IMR-90 (cell line): ENCODE measurements at regions not wholly inside any gene's neighbourhood (a gene's known extent, or its start where the extent isn't known, plus 50 kb on each side); places are given as distances from the start of the nearest gene placed in this dataset.

Source experiments
- ATAC-seq: fragments of 200-7000 bp; cut with Tn5 transposase; 2 replicates; pipeline ENCODE4 v1.9.1; 2020; ENCODE audit warnings: low read depth, mild to moderate bottlenecking, moderate library complexity
- BruUV-seq: library from RNA; stranded (reverse); fragments of 400-500 nt; replicated peaks from 2 replicates; lab custom pipeline; 2021; lab: Mats Ljungman, UMichigan
- CTCF ChIA-PET: fragments of 300-600 bp; formaldehyde crosslinking; extraction: SDS; loops from one replicate; lab custom pipeline; 2021; ENCODE audit warnings: antibody characterized with exemption; lab: Yijun Ruan, JAX
- POLR2A ChIA-PET: fragments of 300-600 bp; sonication (Branson Sonifier 250); formaldehyde crosslinking; loops from one replicate; lab custom pipeline; 2022; ENCODE audit warnings: antibody characterized with exemption; ENCODE audit not compliant: unreplicated experiment; lab: Charles Lee
- DNase-seq: peaks from one replicate; pipeline ENCODE4 v3.0.0; 2013
- H2AFZ ChIP-seq: replicated peaks from 2 replicates; pipeline ENCODE3; 2013; ENCODE audit warnings: low read length, mild to moderate bottlenecking; ENCODE audit not compliant: poor library complexity
- H2AK5ac ChIP-seq: 2 replicates; pipeline ENCODE4 v1.6.1; 2013; ENCODE audit warnings: low read depth, low read length, inconsistent platforms
- H2AK9ac ChIP-seq: replicated peaks from 2 replicates; pipeline ENCODE3; 2013; ENCODE audit warnings: mild to moderate bottlenecking, low read depth, low read length, moderate library complexity; ENCODE audit not compliant: poor library complexity
- H2BK120ac ChIP-seq: 2 replicates; pipeline ENCODE4 v1.6.1; 2013; ENCODE audit warnings: low read depth, low read length, inconsistent platforms
- H2BK15ac ChIP-seq: 3 replicates; pipeline ENCODE4 v1.6.1; 2013; ENCODE audit warnings: low read depth, low read length, inconsistent platforms
- H2BK20ac ChIP-seq: 2 replicates; pipeline ENCODE4 v1.6.1; 2013; ENCODE audit warnings: low read depth, mild to moderate bottlenecking, inconsistent platforms, low read length, moderate library complexity
- H2BK5ac ChIP-seq: 2 replicates; pipeline ENCODE4 v1.6.1; 2013; ENCODE audit warnings: mild to moderate bottlenecking, low read depth, low read length, inconsistent platforms; ENCODE audit not compliant: poor library complexity, severe bottlenecking
- H3K14ac ChIP-seq: replicated peaks from 2 replicates; pipeline ENCODE4 v1.6.1; 2013; ENCODE audit warnings: low read depth, low read length, inconsistent platforms
- H3K18ac ChIP-seq: 2 replicates; pipeline ENCODE4 v1.6.1; 2013; ENCODE audit warnings: low read depth, low read length, control low read depth
- H3K23ac ChIP-seq: 2 replicates; pipeline ENCODE4 v1.6.1; 2013; ENCODE audit warnings: low read depth, low read length, inconsistent platforms
- H3K27ac ChIP-seq: 2 replicates; pipeline ENCODE4 v1.5.1; 2013; ENCODE audit warnings: mild to moderate bottlenecking, control low read depth, low read length; ENCODE audit not compliant: insufficient read depth
- H3K27me3 ChIP-seq: 2 replicates; pipeline ENCODE4 v1.6.1; 2013; ENCODE audit warnings: low read length; ENCODE audit not compliant: control insufficient read depth, insufficient read depth
- H3K36me3 ChIP-seq: 2 replicates; pipeline ENCODE4 v1.6.1; 2013; ENCODE audit warnings: low read length, mixed read lengths; ENCODE audit not compliant: control insufficient read depth, insufficient read depth
- H3K4ac ChIP-seq: 2 replicates; pipeline ENCODE4 v1.6.1; 2013; ENCODE audit warnings: low read depth, low read length, inconsistent platforms
- H3K4me1 ChIP-seq: 2 replicates; pipeline ENCODE4 v1.6.1; 2013; ENCODE audit warnings: low read length, mixed read lengths; ENCODE audit not compliant: control insufficient read depth, insufficient read depth
- H3K4me2 ChIP-seq: 2 replicates; pipeline ENCODE4 v1.6.1; 2013; ENCODE audit warnings: low read depth, mild to moderate bottlenecking, control low read depth, low read length, moderate library complexity
- H3K4me3 ChIP-seq: 2 replicates; pipeline ENCODE4 v1.5.1; 2013; ENCODE audit warnings: low read depth, mild to moderate bottlenecking, control low read depth, low read length, moderate library complexity; ENCODE audit not compliant: insufficient read depth
- H3K56ac ChIP-seq: 2 replicates; pipeline ENCODE4 v1.6.1; 2013; ENCODE audit warnings: low read length, inconsistent platforms; ENCODE audit not compliant: insufficient read depth; ENCODE audit errors: extremely low read depth
- H3K79me1 ChIP-seq, 2 experiments: 2 replicates each; pipeline ENCODE4 v1.6.1; 2013; ENCODE audit warnings: low read length in 2 of 2, inconsistent platforms in 1 of 2, low read depth in 1 of 2
- H3K9ac ChIP-seq: 2 replicates; pipeline ENCODE4 v1.6.1; 2013; ENCODE audit warnings: low read depth, low read length, control low read depth
- H3K9me1 ChIP-seq: 2 replicates; pipeline ENCODE4 v1.6.1; 2013; ENCODE audit warnings: low read length, inconsistent platforms; ENCODE audit not compliant: insufficient read depth
- H3K9me3 ChIP-seq: 2 replicates; pipeline ENCODE4 v1.6.1; 2013; ENCODE audit warnings: low read length; ENCODE audit not compliant: control insufficient read depth, insufficient read depth
- H4K20me1 ChIP-seq: 2 replicates; pipeline ENCODE4 v1.6.1; 2013; ENCODE audit warnings: low read length, inconsistent platforms; ENCODE audit not compliant: insufficient read depth
- H4K5ac ChIP-seq: 2 replicates; pipeline ENCODE4 v1.6.1; 2013; ENCODE audit warnings: mild to moderate bottlenecking, low read depth, low read length, control low read depth
- H4K8ac ChIP-seq, 2 experiments: 2 replicates each; pipeline ENCODE4 v1.6.1; 2013; ENCODE audit warnings: low read depth in 2 of 2, low read length in 2 of 2, control low read depth in 1 of 2, inconsistent platforms in 1 of 2
- H4K91ac ChIP-seq: 2 replicates; pipeline ENCODE4 v1.6.1; 2013; ENCODE audit warnings: low read depth, low read length, inconsistent platforms; ENCODE audit not compliant: insufficient read depth
- BHLHE40 ChIP-seq: fragments of 150-350 bp; IDR thresholded peaks from 2 replicates; pipeline ENCODE4 v1.6.1; 2016; ENCODE audit warnings: mild to moderate bottlenecking, low read depth, low read length
- CEBPB ChIP-seq: IDR thresholded peaks from 2 replicates; pipeline ENCODE4 v1.6.1; 2012; ENCODE audit warnings: low read depth, low read length, improper control_type of control experiment
- CTCF ChIP-seq: conservative IDR thresholded peaks from 2 replicates; pipeline ENCODE4 v1.5.1; 2012; ENCODE audit warnings: mild to moderate bottlenecking, low read depth, low read length, improper control_type of control experiment
- MAZ ChIP-seq: IDR thresholded peaks from 2 replicates; pipeline ENCODE4 v1.6.1; 2012; ENCODE audit warnings: low read depth, mild to moderate bottlenecking, low read length, improper control_type of control experiment, moderate library complexity, borderline replicate concordance
- NFE2L2 ChIP-seq: fragments of 150-350 bp; IDR thresholded peaks from 2 replicates; pipeline ENCODE4 v1.6.1; 2016; ENCODE audit warnings: low read depth, mild to moderate bottlenecking, low read length
- POLR2A ChIP-seq: IDR thresholded peaks from 2 replicates; pipeline ENCODE4 v1.6.1; 2012; ENCODE audit warnings: mild to moderate bottlenecking, low read depth, low read length
- RAD21 ChIP-seq: IDR thresholded peaks from 2 replicates; pipeline ENCODE4 v1.6.1; 2012; ENCODE audit warnings: low read length, improper control_type of control experiment
- RCOR1 ChIP-seq: IDR thresholded peaks from 2 replicates; pipeline ENCODE4 v1.6.1; 2012; ENCODE audit warnings: mild to moderate bottlenecking, low read length, improper control_type of control experiment; ENCODE audit not compliant: insufficient replicate concordance
- RFX5 ChIP-seq: IDR thresholded peaks from 2 replicates; pipeline ENCODE4 v1.8.0; 2012; ENCODE audit warnings: low read depth, mild to moderate bottlenecking, low read length, moderate library complexity
- SMC3 ChIP-seq: fragments of 150-350 bp; IDR thresholded peaks from 2 replicates; pipeline ENCODE4 v1.6.1; 2016; ENCODE audit warnings: low read depth, mild to moderate bottlenecking, antibody characterized with exemption, low read length, moderate library complexity
- USF2 ChIP-seq: fragments of 150-350 bp; IDR thresholded peaks from 2 replicates; pipeline ENCODE4 v1.6.1; 2017; ENCODE audit warnings: mild to moderate bottlenecking, antibody characterized with exemption, low read length, low read depth
- WGBS, 2 experiments: methylation state at CpG; one replicate each; pipeline versions ENCODE4 v1.1.5 to v1.1.7; 2013; ENCODE audit warnings: missing lambda C conversion rate in 2 of 2; ENCODE audit not compliant: insufficient read length in 1 of 2; ENCODE audit errors: extremely low coverage in 2 of 2; 5-methylcytosine and 5-hydroxymethylcytosine counted together
- dilution Hi-C: fragments of 300-500 bp; cut with HindIII; formaldehyde crosslinking; loops from one replicate; pipeline ENCODE4 v1.14.3; 2018; ENCODE audit warnings: low sequenced_read_pairs; ENCODE audit not compliant: unreplicated experiment
- in situ Hi-C: fragments of 300-500 bp; cut with MboI; formaldehyde crosslinking; loops from 3 replicates; pipeline ENCODE4 v1.14.3; 2019; ENCODE audit warnings: low sequenced_read_pairs, inconsistent platforms, mixed read lengths
- intact Hi-C: fragments of 100-400 bp; cut with micrococcal nuclease; formaldehyde crosslinking; loops from 2 replicates; pipeline ENCODE4 v1.10.0; 2022
- TF ChIP-seq, protein P1 (sequence below): fragments of 150-350 bp; IDR thresholded peaks from 2 replicates; pipeline ENCODE4 v1.6.1; 2016; ENCODE audit warnings: low read depth, mild to moderate bottlenecking, low read length, moderate library complexity, borderline replicate concordance

DNA sequence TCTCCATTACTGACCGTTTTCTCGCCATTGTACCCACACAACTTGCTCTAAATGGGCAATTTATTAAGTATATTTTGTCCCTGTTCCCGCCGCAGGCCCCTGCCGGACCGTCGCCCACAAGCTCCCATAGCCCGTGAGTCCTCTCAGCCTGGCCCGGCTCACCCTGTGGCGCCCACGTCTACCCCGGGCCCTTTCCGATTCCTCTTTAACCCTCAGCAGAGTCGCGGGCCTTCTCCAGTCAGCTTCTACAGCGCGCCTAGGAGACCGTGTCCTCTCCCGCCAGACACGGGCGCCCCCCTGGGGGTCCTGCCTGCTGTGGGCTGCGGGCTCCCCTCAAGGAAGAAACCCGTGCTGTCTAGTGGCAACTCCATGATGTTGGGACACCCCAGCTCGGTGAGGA lies 57.8 kb upstream of the SPATA31E1 start:
- Histone ChIP-seq H3K36me3 (no peaks in the 10 kb centered on the region), H3K27ac (no peak overlapping the region), H3K4me1 (no peaks in the 10 kb centered on the region), H2BK120ac (no peak overlapping the region), H3K23ac (no peak overlapping the region), H4K91ac (no peak overlapping the region), H3K14ac (no peak overlapping the region), H3K18ac (no peak overlapping the region), H2BK5ac (no peak overlapping the region), H2AK5ac (no peak overlapping the region), H3K9ac (no peak overlapping the region), H3K27me3 (peaks cover 7% of the 10 kb centered on the region; the same call in 1 of the 2 replicates), H3K79me1 (no peaks in the 10 kb centered on the region), H3K4me2 (no peak overlapping the region), H3K9me1 (no peaks in the 10 kb centered on the region), H3K4ac (no peak overlapping the region), H4K8ac (no peak overlapping the region), H3K4me3 (no peak overlapping the region), H2BK20ac (no peak overlapping the region), H2AK9ac (no peak overlapping the region), H4K5ac (no peak overlapping the region), H3K9me3 (no peaks in the 10 kb centered on the region), H3K56ac (no peak overlapping the region), H2BK15ac (no peak overlapping the region), H2AFZ (no peak overlapping the region), H4K20me1 (no peaks in the 10 kb centered on the region)
- ATAC-seq: no peak
- CTCF ChIA-PET: no interaction called here
- POLR2A ChIA-PET: no interaction called here
- in situ Hi-C loops: no loop called here
- 96% methylated on average over 8 of the region's 24 CpGs; no CpG with 5 or more reads in 1 of the 2 experiments for WGBS, 2 experiments
- dilution Hi-C loops: no loop called here
- BruUV-seq: no TSS peak
- DNase-seq: no peak
- intact Hi-C loops: no loop called here
- TF ChIP-seq, protein P1, sequence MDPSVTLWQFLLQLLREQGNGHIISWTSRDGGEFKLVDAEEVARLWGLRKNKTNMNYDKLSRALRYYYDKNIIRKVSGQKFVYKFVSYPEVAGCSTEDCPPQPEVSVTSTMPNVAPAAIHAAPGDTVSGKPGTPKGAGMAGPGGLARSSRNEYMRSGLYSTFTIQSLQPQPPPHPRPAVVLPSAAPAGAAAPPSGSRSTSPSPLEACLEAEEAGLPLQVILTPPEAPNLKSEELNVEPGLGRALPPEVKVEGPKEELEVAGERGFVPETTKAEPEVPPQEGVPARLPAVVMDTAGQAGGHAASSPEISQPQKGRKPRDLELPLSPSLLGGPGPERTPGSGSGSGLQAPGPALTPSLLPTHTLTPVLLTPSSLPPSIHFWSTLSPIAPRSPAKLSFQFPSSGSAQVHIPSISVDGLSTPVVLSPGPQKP: no peak
- no peak for TF ChIP-seq RCOR1
- no peak for TF ChIP-seq USF2
- TF ChIP-seq NFE2L2: no peak
- no peak for TF ChIP-seq BHLHE40
- TF ChIP-seq CEBPB: no peak
- no peak for TF ChIP-seq POLR2A
- no peak for TF ChIP-seq RAD21
- no peak for TF ChIP-seq RFX5
- TF ChIP-seq MAZ: no peak
- TF ChIP-seq SMC3: no peak
- TF ChIP-seq CTCF: no peak
